ENCODE measurements at regions not wholly inside any gene's neighbourhood (a gene's known extent, or its start where the extent isn't known, plus 50 kb on each side); places are given as distances from the start of the nearest gene placed in this dataset.

GRCh38 chr21:27545754-27546349 lies 579.0 kb upstream of the ADAMTS5 start:
- TF ChIP-seq CTCF (IDR thresholded peaks at IDR 0.05) (no peak), EZH2 (IDR thresholded peaks at IDR 0.05) (no peak), EZH2phosphoT487 (IDR thresholded peaks at IDR 0.05) (no peak)
